Smooth muscle cell (in vitro differentiated cells): ENCODE measurements at regions not wholly inside any gene's neighbourhood (a gene's known extent, or its start where the extent isn't known, plus 50 kb on each side); places are given as distances from the start of the nearest gene placed in this dataset.

Experiments used
- DNase-seq: peaks from one replicate; lab custom pipeline; 2025; ENCODE audit not compliant: unreplicated experiment; lab: John Stamatoyannopoulos, UW
- H2AFZ ChIP-seq: fragments of 200-600 bp; sonication (generic); 2 replicates; pipeline ENCODE4 v1.6.0; 2016; ENCODE audit warnings: antibody characterized with exemption, low read depth, mild to moderate bottlenecking
- H3F3A ChIP-seq: fragments of 200-600 bp; sonication (generic); 2 replicates; pipeline ENCODE4 v1.6.0; 2017; ENCODE audit warnings: antibody characterized with exemption, low read depth
- H3K27ac ChIP-seq: fragments of 200-600 bp; sonication (generic); 2 replicates; pipeline ENCODE4 v1.5.1; 2016; ENCODE audit warnings: low read depth, mild to moderate bottlenecking
- H3K27me3 ChIP-seq: fragments of 200-600 bp; sonication (generic); 2 replicates; pipeline ENCODE4 v1.6.1; 2016; ENCODE audit warnings: low read depth, mild to moderate bottlenecking
- H3K36me3 ChIP-seq: fragments of 200-600 bp; sonication (generic); 2 replicates; pipeline ENCODE4 v1.5.1; 2016; ENCODE audit warnings: low read depth
- H3K4me1 ChIP-seq: fragments of 200-600 bp; sonication (generic); 2 replicates; pipeline ENCODE4 v1.5.1; 2016; ENCODE audit warnings: low read depth
- H3K4me2 ChIP-seq: fragments of 200-600 bp; sonication (generic); 2 replicates; pipeline ENCODE4 v1.6.0; 2016; ENCODE audit warnings: mild to moderate bottlenecking
- H3K4me3 ChIP-seq: fragments of 200-600 bp; sonication (generic); 2 replicates; pipeline ENCODE4 v1.5.1; 2016; ENCODE audit warnings: mild to moderate bottlenecking
- H3K79me2 ChIP-seq: fragments of 200-600 bp; sonication (generic); 2 replicates; pipeline ENCODE4 v1.6.0; 2016; ENCODE audit warnings: low read depth, mild to moderate bottlenecking
- H3K9ac ChIP-seq: fragments of 200-600 bp; sonication (generic); 2 replicates; pipeline ENCODE4 v1.6.0; 2016; ENCODE audit warnings: low read depth
- H3K9me3 ChIP-seq: fragments of 200-600 bp; sonication (generic); replicated peaks from 2 replicates; pipeline ENCODE4 v1.5.1; 2016; ENCODE audit warnings: low read depth
- H4K20me1 ChIP-seq: fragments of 200-600 bp; sonication (generic); 2 replicates; pipeline ENCODE4 v1.6.0; 2016; ENCODE audit warnings: low read depth
- CTCF ChIP-seq: fragments of 200-600 bp; sonication (generic); IDR thresholded peaks from 2 replicates; pipeline ENCODE4 v1.5.1; 2017; ENCODE audit warnings: borderline replicate concordance, mild to moderate bottlenecking, antibody characterized with exemption; ENCODE audit not compliant: insufficient read depth, poor library complexity, severe bottlenecking
- WGBS: methylation state at CpG from one replicate; pipeline ENCODE4 v1.1.7; 2016; ENCODE audit warnings: low lambda C conversion rate; 5-methylcytosine and 5-hydroxymethylcytosine counted together

- Histone ChIP-seq H3K9ac (no peak overlapping the region), H3K4me3 (no peak overlapping the region), H3K36me3 (no peaks in the 10 kb centered on the region), H4K20me1 (no peaks in the 10 kb centered on the region), H2AFZ (no peak overlapping the region), H3K27me3 (no peaks in the 10 kb centered on the region), H3K9me3 (no peaks in the 10 kb centered on the region), H3K27ac (no peak overlapping the region), H3K4me2 (no peak overlapping the region), H3K79me2 (no peaks in the 10 kb centered on the region), H3K4me1 (peaks cover 5% of the 10 kb centered on the region), H3F3A (no peaks in the 10 kb centered on the region)
- no peak for TF ChIP-seq CTCF
- no peak for DNase-seq
- 79% methylated on average over 4 of the region's 4 CpGs for WGBS
Observed at GRCh38 chr7:88395715-88396114, 89.0 kb upstream of the STEAP4 start.

GRCh38 chr7:88391247-88391646 is 84.6 kb upstream of the STEAP4 start:
- Histone ChIP-seq H3K79me2 (no peaks in the 10 kb centered on the region), H3K36me3 (no peaks in the 10 kb centered on the region), H3K4me3 (no peak overlapping the region), H3K4me1 (no peaks in the 10 kb centered on the region), H3K9ac (no peak overlapping the region), H2AFZ (no peak overlapping the region), H4K20me1 (no peaks in the 10 kb centered on the region), H3F3A (no peaks in the 10 kb centered on the region), H3K9me3 (no peaks in the 10 kb centered on the region), H3K27me3 (no peaks in the 10 kb centered on the region), H3K4me2 (no peak overlapping the region), H3K27ac (no peak overlapping the region)
- DNase-seq, result no peak
- TF ChIP-seq CTCF, result no peak

GRCh38 chr7:88387368-88387767 is 80.7 kb upstream of the STEAP4 start:
- Histone ChIP-seq H2AFZ (no peak overlapping the region), H3K27ac (no peak overlapping the region), H3K36me3 (no peaks in the 10 kb centered on the region), H3F3A (no peaks in the 10 kb centered on the region), H4K20me1 (no peaks in the 10 kb centered on the region), H3K4me2 (no peak overlapping the region), H3K79me2 (no peaks in the 10 kb centered on the region), H3K27me3 (no peaks in the 10 kb centered on the region), H3K9ac (no peak overlapping the region), H3K4me3 (no peak overlapping the region), H3K9me3 (no peaks in the 10 kb centered on the region), H3K4me1 (no peaks in the 10 kb centered on the region)
- 83% methylated on average over 3 of the region's 3 CpGs for whole genome bisulfite sequencing
- no peak for DNase-seq
- TF ChIP-seq CTCF, result no peak

- WGBS, result 91% methylated on average over 3 of the region's 3 CpGs
Observed at GRCh38 chr7:88386665-88387156, 80.0 kb upstream of the STEAP4 start.

More at GRCh38 chr7:88386665-88387156, 80.0 kb upstream of the STEAP4 start:
- Histone ChIP-seq H3K27ac (no peak overlapping the region), H3K4me1 (no peaks in the 10 kb centered on the region), H3K4me2 (no peak overlapping the region), H2AFZ (no peak overlapping the region), H3K9me3 (no peaks in the 10 kb centered on the region), H4K20me1 (no peaks in the 10 kb centered on the region), H3K36me3 (no peaks in the 10 kb centered on the region), H3K4me3 (no peak overlapping the region), H3F3A (no peaks in the 10 kb centered on the region), H3K79me2 (no peaks in the 10 kb centered on the region), H3K9ac (no peak overlapping the region), H3K27me3 (no peaks in the 10 kb centered on the region)
- no peak for DNase-seq
- TF ChIP-seq CTCF, result no peak
